Medulla oblongata (tissue), 1 donor: ENCODE measurements at regions not wholly inside any gene's neighbourhood (a gene's known extent, or its start where the extent isn't known, plus 50 kb on each side); places are given as distances from the start of the nearest gene placed in this dataset.

Source experiments
- DNase-seq: peaks from one replicate; pipeline ENCODE4 v3.0.0-alpha.2; 2015; ENCODE audit errors: extremely low spot score

DNA sequence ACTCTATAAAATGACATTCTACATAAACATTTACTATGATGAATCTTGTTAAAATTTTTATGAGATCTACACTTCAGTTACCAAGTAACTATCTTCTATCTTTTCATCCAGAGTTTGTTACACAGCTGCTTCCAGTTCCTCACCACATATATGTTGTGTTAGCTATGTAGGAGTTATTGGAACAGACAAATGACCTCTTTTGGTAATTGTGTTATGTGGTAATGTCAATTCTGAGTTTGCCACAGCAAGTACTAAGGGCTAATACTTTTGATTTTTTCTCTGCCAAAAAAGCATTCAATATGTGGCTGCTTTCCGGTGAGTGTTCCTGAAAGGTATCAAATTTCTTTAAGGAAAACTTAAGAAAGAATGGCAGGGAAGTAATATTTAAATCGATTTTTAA is 573.9 kb upstream of the PCDH15 start:
- no peak for DNase-seq

GRCh38 chr10:55374060-55374459 is 573.0 kb upstream of the PCDH15 start:
- no peak for DNase-seq

GRCh38 chr10:55369670-55370420 is 568.8 kb upstream of the PCDH15 start:
- DNase-seq = no peak

GRCh38 chr10:55368467-55368866 is 567.4 kb upstream of the PCDH15 start:
- DNase-seq = no peak

- DNase-seq = no peak
Observed at GRCh38 chr10:55367555-55367954, 566.5 kb upstream of the PCDH15 start.

DNA sequence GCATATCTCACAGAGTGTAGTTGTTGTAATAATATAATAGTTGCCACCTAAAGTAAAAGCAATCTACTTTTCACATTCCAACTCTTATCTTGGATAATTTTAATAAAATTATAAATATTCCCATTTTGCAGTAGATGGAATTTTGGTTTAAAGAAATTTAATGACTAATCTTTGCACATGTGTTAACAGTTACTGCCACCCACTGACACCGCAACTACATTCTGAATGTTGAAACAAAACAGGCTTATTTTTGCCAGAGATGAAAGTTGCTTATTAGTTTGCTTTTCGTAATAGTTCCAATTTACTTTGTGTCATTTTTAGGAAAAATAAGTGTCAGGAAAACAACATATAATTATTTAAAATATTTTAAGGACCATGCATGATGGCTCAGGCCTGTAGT is 557.5 kb upstream of the PCDH15 start:
- DNase-seq = no peak

- no peak for DNase-seq
Observed at GRCh38 chr10:55353414-55353813, 552.4 kb upstream of the PCDH15 start.

DNA sequence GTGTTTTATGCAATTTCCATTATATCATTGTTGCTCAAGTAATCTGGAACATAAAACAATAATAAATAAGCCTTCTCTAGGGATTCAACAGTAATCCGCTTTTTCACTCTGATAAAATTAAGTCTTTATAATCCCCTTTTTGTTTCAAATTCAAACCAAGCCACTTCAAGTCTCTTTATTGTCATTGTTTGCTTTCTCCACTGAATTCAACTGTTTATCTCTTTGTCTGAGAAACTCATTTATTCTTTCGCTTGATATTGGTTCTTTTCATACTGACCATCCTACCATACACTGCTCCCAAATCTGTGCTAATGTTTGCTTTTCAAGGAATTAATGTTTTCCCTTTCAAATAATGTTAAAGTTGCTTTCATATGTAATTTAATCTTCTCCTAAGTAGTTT is 550.4 kb upstream of the PCDH15 start:
- DNase-seq = no peak

DNA sequence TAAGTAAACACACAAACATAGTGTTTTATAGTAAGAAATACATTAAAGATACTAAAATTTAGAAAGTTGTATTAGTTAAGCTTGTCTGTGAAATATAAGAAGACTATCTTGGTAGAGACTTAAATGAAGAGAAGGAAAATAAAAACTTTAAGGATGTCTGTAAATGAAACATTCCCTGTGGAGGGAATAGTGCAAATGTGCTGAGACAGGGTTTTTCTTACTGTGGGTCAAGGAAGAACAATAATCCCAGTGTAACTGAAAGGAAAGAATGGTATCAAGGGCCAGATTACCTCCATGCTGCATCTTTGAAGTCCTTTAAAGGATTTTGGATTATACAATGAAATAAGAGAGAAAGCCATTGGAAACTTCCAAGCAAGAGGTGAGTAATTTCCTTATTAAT is 547.5 kb upstream of the PCDH15 start:
- no peak for DNase-seq

DNA sequence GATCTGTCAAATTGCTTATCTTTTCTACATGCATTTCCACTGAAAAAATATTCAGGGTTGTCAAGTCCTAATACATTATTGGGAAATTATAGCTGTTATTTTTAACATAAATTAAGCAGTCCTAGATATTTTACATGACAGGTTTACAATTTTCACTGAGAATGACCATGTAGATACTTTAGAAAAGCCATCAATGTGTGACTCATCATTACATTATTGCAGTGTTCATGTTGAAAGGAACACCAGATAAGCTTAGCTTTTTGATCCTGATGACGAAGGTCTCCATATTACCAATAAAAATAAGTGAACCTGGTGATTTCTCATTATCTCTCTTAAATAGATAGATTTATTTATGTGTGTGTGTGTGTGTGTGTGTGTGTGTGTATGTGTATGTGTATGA is 529.5 kb upstream of the PCDH15 start:
- no peak for DNase-seq

GRCh38 chr10:55329796-55330195 is 528.8 kb upstream of the PCDH15 start:
- DNase-seq = no peak

- no peak for DNase-seq
Observed at GRCh38 chr10:55320187-55320700, 519.2 kb upstream of the PCDH15 start.

DNA sequence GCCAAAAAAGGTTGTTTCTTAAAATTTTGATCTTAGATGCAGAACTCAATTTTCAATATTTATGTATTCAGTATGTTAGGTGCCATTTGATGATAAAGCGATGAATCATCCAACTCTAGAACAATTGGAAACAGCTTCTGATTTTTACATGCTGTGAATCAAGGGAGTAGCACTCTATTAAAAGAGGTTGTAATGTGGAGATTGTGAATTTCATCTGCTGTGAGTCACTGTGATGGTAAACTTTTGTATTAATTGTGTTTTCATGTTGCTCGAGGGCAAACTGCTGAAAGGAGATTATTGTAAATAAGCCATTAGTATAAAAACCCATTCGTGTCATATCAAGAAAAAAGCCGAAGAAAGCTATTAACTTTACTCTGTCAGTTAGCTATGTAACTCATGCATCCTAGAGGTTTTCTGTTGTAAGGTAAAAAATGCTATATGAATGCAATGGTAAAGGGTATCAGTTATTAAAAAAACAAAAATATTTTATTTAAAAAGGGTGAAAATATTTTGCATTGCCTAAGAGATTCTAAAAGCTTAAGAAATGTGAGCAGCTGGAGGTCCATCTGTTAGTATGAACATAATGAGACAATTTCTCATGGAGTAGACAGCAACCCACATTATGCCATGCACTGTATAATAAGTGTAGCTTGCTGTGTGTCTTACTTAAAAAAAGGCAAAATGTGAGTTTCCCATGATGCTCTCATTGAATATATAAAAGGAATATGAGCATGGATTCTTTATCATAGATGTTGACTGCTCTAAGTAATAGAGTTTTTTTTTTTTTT is 511.0 kb upstream of the PCDH15 start:
- DNase-seq = no peak

GRCh38 chr10:55310143-55310542 is 509.1 kb upstream of the PCDH15 start:
- no peak for DNase-seq

DNA sequence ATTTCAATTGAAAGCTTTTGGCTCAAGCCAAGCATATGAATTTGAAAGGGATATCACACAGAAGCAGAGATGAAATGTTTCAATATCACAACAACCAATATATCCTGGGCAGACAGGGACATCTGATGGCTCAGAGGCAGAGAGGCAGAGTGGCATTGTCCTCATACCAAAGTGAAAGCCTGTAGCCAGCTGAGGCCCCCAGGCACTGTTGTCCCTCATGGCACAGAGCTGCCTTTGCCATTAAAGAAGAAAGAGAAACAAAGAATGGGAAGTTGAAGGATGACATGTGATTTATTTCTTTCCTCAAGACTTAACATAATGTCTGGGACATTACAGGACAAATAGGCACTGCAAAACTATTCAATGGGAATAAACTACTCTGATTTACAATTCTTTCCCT is 504.3 kb upstream of the PCDH15 start:
- no peak for DNase-seq

DNA sequence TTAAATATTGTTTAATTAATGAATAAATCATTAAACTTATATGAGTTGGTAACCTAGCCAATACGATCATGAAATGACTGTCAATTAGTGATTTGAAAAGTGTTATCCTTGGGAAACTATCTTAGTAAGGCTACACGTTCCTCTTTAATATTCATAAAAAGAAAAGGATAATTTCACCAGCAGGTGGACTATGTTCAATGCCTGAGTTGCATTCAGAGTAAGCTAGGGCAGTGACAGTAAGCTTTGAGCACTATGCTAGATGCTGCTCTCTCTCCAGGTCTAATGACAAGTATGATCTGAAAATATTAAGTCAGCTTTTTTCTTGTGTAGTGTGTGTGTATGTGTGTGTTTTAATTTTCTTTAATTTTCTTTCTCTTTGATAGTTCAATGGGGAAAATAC is 486.3 kb upstream of the PCDH15 start:
- no peak for DNase-seq

GRCh38 chr10:55283031-55283430 is 482.0 kb upstream of the PCDH15 start:
- no peak for DNase-seq

- DNase-seq = no peak
Observed at GRCh38 chr10:55280696-55281095, 479.7 kb upstream of the PCDH15 start.

DNA sequence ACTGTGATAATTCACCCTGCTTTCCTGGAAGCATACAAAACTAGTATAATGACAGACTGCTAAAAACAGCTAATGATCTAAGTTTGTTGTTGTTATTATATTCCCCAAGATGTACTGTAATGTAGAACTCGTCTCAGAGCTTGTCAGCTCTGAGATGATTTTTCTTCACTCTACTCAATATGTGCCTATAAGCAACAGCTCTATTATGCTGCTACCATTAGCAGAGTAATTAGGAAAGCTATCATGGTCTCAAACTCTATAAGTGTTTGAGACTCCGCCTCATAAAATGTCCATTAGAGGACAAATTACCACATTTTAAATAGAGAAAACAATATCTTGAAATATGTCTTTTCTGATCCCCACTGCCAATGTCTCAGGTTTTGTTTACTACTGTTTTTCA is 476.5 kb upstream of the PCDH15 start:
- no peak for DNase-seq

DNA sequence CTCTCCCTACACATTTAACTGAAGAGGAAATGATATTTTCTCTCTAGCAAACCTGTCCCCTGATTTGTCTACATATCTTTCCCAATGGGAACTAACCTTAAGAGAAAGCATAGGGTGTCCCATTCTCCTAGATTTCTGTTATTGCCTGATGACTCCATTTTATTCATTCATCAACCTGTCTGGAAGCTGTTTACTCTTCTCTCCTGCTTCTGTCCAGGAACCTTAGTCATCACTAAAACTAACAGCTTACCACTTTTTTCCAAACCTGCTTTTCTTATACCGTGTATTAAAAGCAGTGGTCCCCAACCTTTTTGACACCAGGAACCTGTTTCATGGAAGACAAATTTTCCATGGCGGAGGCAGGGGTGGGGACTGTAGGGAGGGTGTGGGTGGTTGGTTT is 473.3 kb upstream of the PCDH15 start:
- no peak for DNase-seq

DNA sequence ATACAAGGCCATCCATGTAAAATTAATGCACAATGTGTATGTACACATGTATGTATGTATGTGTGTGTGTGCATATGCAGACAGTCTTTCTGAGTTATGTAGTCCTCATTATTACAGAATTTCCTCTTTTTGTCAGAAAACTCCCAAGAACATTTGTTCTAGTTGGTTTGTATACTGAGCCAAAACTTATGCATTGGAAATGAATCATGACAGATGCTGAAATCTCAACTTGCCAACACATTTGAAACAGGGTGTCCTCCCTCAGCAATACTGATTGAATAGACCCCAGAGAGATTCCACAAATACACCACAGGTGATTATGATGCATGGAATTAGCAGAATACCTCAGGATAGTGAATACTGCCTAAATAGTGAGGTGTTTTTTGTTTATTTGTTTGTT is 472.9 kb upstream of the PCDH15 start:
- no peak for DNase-seq

GRCh38 chr10:55272886-55273285 is 471.9 kb upstream of the PCDH15 start:
- no peak for DNase-seq

DNA sequence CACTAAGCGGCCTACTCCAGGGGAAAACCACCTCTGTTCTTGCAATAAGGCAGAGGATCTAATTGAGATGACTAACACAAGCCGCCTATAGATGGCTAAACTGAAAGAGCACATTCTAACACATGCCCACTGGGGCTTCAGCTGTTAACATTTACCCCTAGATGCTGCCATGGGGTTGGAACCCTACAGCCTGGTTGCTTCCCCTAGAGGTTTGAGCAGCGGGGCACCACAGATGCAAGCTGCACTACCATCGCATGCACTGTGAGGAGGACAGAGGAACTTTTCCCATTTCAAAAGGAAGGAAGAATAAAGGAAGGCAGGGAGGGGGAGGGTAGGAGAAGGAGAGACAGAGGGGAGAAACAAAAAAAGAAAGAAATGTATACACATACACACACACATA is 465.8 kb upstream of the PCDH15 start:
- no peak for DNase-seq
